HCT116 (cell line): ENCODE measurements at regions not wholly inside any gene's neighbourhood (a gene's known extent, or its start where the extent isn't known, plus 50 kb on each side); places are given as distances from the start of the nearest gene placed in this dataset.

Experiments
- CEBPB ChIP-seq: IDR thresholded peaks from 2 replicates; pipeline ENCODE4 v1.6.1; 2012; ENCODE audit warnings: low read depth
- ELF1 ChIP-seq: IDR thresholded peaks from 2 replicates; pipeline ENCODE4 v1.6.1; 2012; ENCODE audit warnings: low read depth, borderline replicate concordance
- EZH2 ChIP-seq: fragments of 200-600 bp; sonication (generic); IDR thresholded peaks from 2 replicates; pipeline ENCODE4 v1.6.1; 2017; ENCODE audit warnings: antibody characterized with exemption, mixed run types
- EZH2phosphoT487 ChIP-seq: fragments of 200-600 bp; IDR thresholded peaks from 2 replicates; pipeline ENCODE4 v1.6.1; 2018; ENCODE audit warnings: antibody characterized with exemption, borderline replicate concordance
- FOSL1 ChIP-seq: IDR thresholded peaks from 2 replicates; pipeline ENCODE4 v1.6.1; 2012; ENCODE audit warnings: low read depth
- JUND ChIP-seq: IDR thresholded peaks from 2 replicates; pipeline ENCODE4 v1.6.1; 2012
- POLR2A ChIP-seq: IDR thresholded peaks from 2 replicates; pipeline ENCODE4 v1.7.0; 2011; ENCODE audit warnings: borderline replicate concordance; ENCODE audit not compliant: insufficient read depth, insufficient read length; ENCODE audit errors: extremely low read depth
- POLR2AphosphoS5 ChIP-seq: IDR thresholded peaks from 2 replicates; pipeline ENCODE4 v1.6.1; 2011; ENCODE audit warnings: mild to moderate bottlenecking, low read depth, low read length, moderate library complexity
- RAD21 ChIP-seq: IDR thresholded peaks from 2 replicates; pipeline ENCODE4 v1.6.1; 2012; ENCODE audit warnings: low read depth, mild to moderate bottlenecking
- TCF7L2 ChIP-seq: IDR thresholded peaks from 2 replicates; pipeline ENCODE4 v1.7.0; 2011; ENCODE audit warnings: borderline replicate concordance, inconsistent platforms; ENCODE audit not compliant: insufficient read depth, insufficient read length; ENCODE audit errors: extremely low read depth
- ZFX ChIP-seq: fragments of 450-650 bp; IDR thresholded peaks from 2 replicates; pipeline ENCODE4 v1.6.1; 2017
- TF ChIP-seq, protein P1 (sequence below), 3 experiments: fragments of 200-600 bp in 1 of 3; sonication (generic) in 1 of 3; IDR thresholded peaks in 2 of 3; conservative IDR thresholded peaks in 1 of 3; 2 replicates each; pipeline ENCODE4 v1.5.1; 2012 to 2017; ENCODE audit warnings: low read depth in 2 of 3, low read length in 2 of 3, antibody characterized with exemption in 1 of 3, borderline replicate concordance in 1 of 3, control low read depth in 1 of 3, mild to moderate bottlenecking in 1 of 3, mixed read lengths in 1 of 3, mixed run types in 1 of 3, moderate library complexity in 1 of 3; ENCODE audit not compliant: insufficient read depth in 1 of 3
- TF ChIP-seq, protein P2 (sequence below): IDR thresholded peaks from 2 replicates; pipeline ENCODE4 v1.6.1; 2012
- TF ChIP-seq, protein P3 (sequence below): IDR thresholded peaks from 2 replicates; pipeline ENCODE4 v1.6.1; 2012; ENCODE audit warnings: low read depth

DNA sequence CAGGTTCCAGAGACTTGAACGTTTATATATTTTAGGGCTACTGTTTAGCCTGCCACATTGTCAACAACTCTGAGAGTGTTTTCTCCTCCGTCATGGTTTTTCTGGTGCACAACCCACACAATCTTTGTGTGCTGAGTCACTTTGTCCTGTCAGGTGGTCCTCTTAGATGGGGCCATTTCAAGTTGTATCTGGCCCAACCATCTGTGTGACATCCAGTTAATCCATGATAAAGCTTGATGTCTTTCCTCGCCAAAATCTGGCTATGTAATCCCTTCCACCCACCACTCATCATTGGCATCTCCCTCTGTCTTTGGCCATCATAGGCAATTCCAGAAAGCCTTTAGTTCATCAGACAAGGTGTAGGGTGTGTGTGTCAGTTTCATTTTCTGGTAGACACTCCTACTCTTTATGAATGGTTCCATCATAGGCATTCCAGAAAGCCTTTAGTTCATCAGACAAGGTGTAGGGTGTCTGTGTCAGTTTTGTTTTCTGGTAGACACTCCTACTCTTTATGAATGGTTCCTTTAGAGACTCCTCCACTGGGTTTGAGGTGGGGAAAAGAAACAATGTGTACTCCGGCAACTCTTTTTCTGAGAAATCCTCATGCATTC is 282.0 kb upstream of the ACTBL2 start:
- TF ChIP-seq, protein P1, sequence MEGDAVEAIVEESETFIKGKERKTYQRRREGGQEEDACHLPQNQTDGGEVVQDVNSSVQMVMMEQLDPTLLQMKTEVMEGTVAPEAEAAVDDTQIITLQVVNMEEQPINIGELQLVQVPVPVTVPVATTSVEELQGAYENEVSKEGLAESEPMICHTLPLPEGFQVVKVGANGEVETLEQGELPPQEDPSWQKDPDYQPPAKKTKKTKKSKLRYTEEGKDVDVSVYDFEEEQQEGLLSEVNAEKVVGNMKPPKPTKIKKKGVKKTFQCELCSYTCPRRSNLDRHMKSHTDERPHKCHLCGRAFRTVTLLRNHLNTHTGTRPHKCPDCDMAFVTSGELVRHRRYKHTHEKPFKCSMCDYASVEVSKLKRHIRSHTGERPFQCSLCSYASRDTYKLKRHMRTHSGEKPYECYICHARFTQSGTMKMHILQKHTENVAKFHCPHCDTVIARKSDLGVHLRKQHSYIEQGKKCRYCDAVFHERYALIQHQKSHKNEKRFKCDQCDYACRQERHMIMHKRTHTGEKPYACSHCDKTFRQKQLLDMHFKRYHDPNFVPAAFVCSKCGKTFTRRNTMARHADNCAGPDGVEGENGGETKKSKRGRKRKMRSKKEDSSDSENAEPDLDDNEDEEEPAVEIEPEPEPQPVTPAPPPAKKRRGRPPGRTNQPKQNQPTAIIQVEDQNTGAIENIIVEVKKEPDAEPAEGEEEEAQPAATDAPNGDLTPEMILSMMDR (IDR thresholded peaks at IDR 0.05 in 2 of 3, conservative IDR thresholded peaks at IDR 0.05 in 1 of 3; ENCODE audit: borderline replicate concordance in 1 of 3, insufficient read depth in 1 of 3, low read depth in 2 of 3, low read length in 2 of 3): no peak
- TF ChIP-seq POLR2AphosphoS5 (no peak), FOSL1 (no peak), EZH2 (no peak), CEBPB (no peak), POLR2A (no peak), JUND (no peak), EZH2phosphoT487 (no peak), ZFX (no peak), RAD21 (no peak), TCF7L2 (no peak), ELF1 (no peak)
- TF ChIP-seq, protein P2, sequence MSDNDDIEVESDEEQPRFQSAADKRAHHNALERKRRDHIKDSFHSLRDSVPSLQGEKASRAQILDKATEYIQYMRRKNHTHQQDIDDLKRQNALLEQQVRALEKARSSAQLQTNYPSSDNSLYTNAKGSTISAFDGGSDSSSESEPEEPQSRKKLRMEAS: no peak
- TF ChIP-seq, protein P3, sequence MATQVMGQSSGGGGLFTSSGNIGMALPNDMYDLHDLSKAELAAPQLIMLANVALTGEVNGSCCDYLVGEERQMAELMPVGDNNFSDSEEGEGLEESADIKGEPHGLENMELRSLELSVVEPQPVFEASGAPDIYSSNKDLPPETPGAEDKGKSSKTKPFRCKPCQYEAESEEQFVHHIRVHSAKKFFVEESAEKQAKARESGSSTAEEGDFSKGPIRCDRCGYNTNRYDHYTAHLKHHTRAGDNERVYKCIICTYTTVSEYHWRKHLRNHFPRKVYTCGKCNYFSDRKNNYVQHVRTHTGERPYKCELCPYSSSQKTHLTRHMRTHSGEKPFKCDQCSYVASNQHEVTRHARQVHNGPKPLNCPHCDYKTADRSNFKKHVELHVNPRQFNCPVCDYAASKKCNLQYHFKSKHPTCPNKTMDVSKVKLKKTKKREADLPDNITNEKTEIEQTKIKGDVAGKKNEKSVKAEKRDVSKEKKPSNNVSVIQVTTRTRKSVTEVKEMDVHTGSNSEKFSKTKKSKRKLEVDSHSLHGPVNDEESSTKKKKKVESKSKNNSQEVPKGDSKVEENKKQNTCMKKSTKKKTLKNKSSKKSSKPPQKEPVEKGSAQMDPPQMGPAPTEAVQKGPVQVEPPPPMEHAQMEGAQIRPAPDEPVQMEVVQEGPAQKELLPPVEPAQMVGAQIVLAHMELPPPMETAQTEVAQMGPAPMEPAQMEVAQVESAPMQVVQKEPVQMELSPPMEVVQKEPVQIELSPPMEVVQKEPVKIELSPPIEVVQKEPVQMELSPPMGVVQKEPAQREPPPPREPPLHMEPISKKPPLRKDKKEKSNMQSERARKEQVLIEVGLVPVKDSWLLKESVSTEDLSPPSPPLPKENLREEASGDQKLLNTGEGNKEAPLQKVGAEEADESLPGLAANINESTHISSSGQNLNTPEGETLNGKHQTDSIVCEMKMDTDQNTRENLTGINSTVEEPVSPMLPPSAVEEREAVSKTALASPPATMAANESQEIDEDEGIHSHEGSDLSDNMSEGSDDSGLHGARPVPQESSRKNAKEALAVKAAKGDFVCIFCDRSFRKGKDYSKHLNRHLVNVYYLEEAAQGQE: no peak
